ENCODE measurements at regions not wholly inside any gene's neighbourhood (a gene's known extent, or its start where the extent isn't known, plus 50 kb on each side); places are given as distances from the start of the nearest gene placed in this dataset.
"Not testable (repeated sequence)": the region's sequence is repeated elsewhere in the genome, so short reads cannot be mapped to it uniquely, and the experiment has no call there.

- not testable (repeated sequence) for H3K27ac ChIP-seq (ENCODE audit: low read depth, low read length); H3K36me3 ChIP-seq (ENCODE audit: insufficient read depth, low read length); H3K4me3 ChIP-seq (ENCODE audit: low read length); H3K4me1 ChIP-seq (ENCODE audit: insufficient read depth, low read length); H3K27me3 ChIP-seq (ENCODE audit: insufficient read depth, low read length); H3K9ac ChIP-seq (ENCODE audit: low read depth, low read length)
- H3K9me3 ChIP-seq (ENCODE audit: insufficient read depth, low read depth, low read length) = peaks cover 76% of the 10 kb centered on the region
- 76% methylated on average over 10 of the region's 11 CpGs for WGBS
These were observed 4473.3 kb upstream of the OR11H1 start for GRCh38 chr22:11054681-11055080.

- not testable (repeated sequence) for H3K4me3 ChIP-seq (ENCODE audit: low read length); H3K9ac ChIP-seq (ENCODE audit: low read depth, low read length); H3K36me3 ChIP-seq (ENCODE audit: insufficient read depth, low read length); H3K4me1 ChIP-seq (ENCODE audit: insufficient read depth, low read length); H3K27me3 ChIP-seq (ENCODE audit: insufficient read depth, low read length); H3K27ac ChIP-seq (ENCODE audit: low read depth, low read length)
- 89% methylated on average over 8 of the region's 8 CpGs for WGBS
- peaks cover 79% of the 10 kb centered on the region for H3K9me3 ChIP-seq (ENCODE audit: insufficient read depth, low read depth, low read length)
These were observed 4472.8 kb upstream of the OR11H1 start for GRCh38 chr22:11055176-11055575.

- H3K4me3 ChIP-seq (ENCODE audit: low read length); H3K27me3 ChIP-seq (ENCODE audit: insufficient read depth, low read length); H3K4me1 ChIP-seq (ENCODE audit: insufficient read depth, low read length); H3K9ac ChIP-seq (ENCODE audit: low read depth, low read length); H3K27ac ChIP-seq (ENCODE audit: low read depth, low read length); H3K36me3 ChIP-seq (ENCODE audit: insufficient read depth, low read length): not testable (repeated sequence)
- peaks cover 90% of the 10 kb centered on the region for H3K9me3 ChIP-seq (ENCODE audit: insufficient read depth, low read depth, low read length)
- WGBS = 89% methylated on average over 31 of the region's 39 CpGs
These were observed 4469.9 kb upstream of the OR11H1 start for GRCh38 chr22:11057955-11058547.

- peaks cover 90% of the 10 kb centered on the region for H3K9me3 ChIP-seq (ENCODE audit: insufficient read depth, low read depth, low read length)
- WGBS = 85% methylated on average over 3 of the region's 3 CpGs
- not testable (repeated sequence) for H3K4me1 ChIP-seq (ENCODE audit: insufficient read depth, low read length); H3K9ac ChIP-seq (ENCODE audit: low read depth, low read length); H3K4me3 ChIP-seq (ENCODE audit: low read length); H3K36me3 ChIP-seq (ENCODE audit: insufficient read depth, low read length); H3K27ac ChIP-seq (ENCODE audit: low read depth, low read length); H3K27me3 ChIP-seq (ENCODE audit: insufficient read depth, low read length)
These were observed 4468.9 kb upstream of the OR11H1 start for GRCh38 chr22:11059129-11059528.

- H3K27ac ChIP-seq (ENCODE audit: low read depth, low read length); H3K4me3 ChIP-seq (ENCODE audit: low read length); H3K9ac ChIP-seq (ENCODE audit: low read depth, low read length); H3K27me3 ChIP-seq (ENCODE audit: insufficient read depth, low read length); H3K4me1 ChIP-seq (ENCODE audit: insufficient read depth, low read length); H3K36me3 ChIP-seq (ENCODE audit: insufficient read depth, low read length): not testable (repeated sequence)
- WGBS = 94% methylated on average over 2 of the region's 2 CpGs
- H3K9me3 ChIP-seq (ENCODE audit: insufficient read depth, low read depth, low read length) = peaks cover 88% of the 10 kb centered on the region
These were observed 4467.2 kb upstream of the OR11H1 start for GRCh38 chr22:11060797-11061196.

- 57% methylated on average over 2 of the region's 3 CpGs for WGBS
- peaks cover 88% of the 10 kb centered on the region for H3K9me3 ChIP-seq (ENCODE audit: insufficient read depth, low read depth, low read length)
These were observed 4465.5 kb upstream of the OR11H1 start for GRCh38 chr22:11062534-11062933.

GRCh38 chr22:11063022-11063685, 4464.8 kb upstream of the OR11H1 start:
- not testable (repeated sequence) for H3K27me3 ChIP-seq (ENCODE audit: insufficient read depth, low read length); H3K4me3 ChIP-seq (ENCODE audit: low read length); H3K4me1 ChIP-seq (ENCODE audit: insufficient read depth, low read length); H3K36me3 ChIP-seq (ENCODE audit: insufficient read depth, low read length); H3K27ac ChIP-seq (ENCODE audit: low read depth, low read length); H3K9ac ChIP-seq (ENCODE audit: low read depth, low read length)
- 58% methylated on average over 5 of the region's 5 CpGs for WGBS
- H3K9me3 ChIP-seq (ENCODE audit: insufficient read depth, low read depth, low read length) = peaks cover 88% of the 10 kb centered on the region

More at GRCh38 chr22:11062534-11062933, 4465.5 kb upstream of the OR11H1 start:
- not testable (repeated sequence) for H3K27ac ChIP-seq (ENCODE audit: low read depth, low read length); H3K9ac ChIP-seq (ENCODE audit: low read depth, low read length); H3K4me1 ChIP-seq (ENCODE audit: insufficient read depth, low read length); H3K36me3 ChIP-seq (ENCODE audit: insufficient read depth, low read length); H3K4me3 ChIP-seq (ENCODE audit: low read length); H3K27me3 ChIP-seq (ENCODE audit: insufficient read depth, low read length)

- not testable (repeated sequence) for H3K36me3 ChIP-seq (ENCODE audit: insufficient read depth, low read length); H3K9ac ChIP-seq (ENCODE audit: low read depth, low read length); H3K4me1 ChIP-seq (ENCODE audit: insufficient read depth, low read length); H3K27ac ChIP-seq (ENCODE audit: low read depth, low read length); H3K27me3 ChIP-seq (ENCODE audit: insufficient read depth, low read length); H3K4me3 ChIP-seq (ENCODE audit: low read length)
- peaks cover 78% of the 10 kb centered on the region for H3K9me3 ChIP-seq (ENCODE audit: insufficient read depth, low read depth, low read length)
- 79% methylated on average over 6 of the region's 6 CpGs for WGBS
These were observed 4462.8 kb upstream of the OR11H1 start for GRCh38 chr22:11065210-11065609.

- H3K36me3 ChIP-seq (ENCODE audit: insufficient read depth, low read length); H3K27ac ChIP-seq (ENCODE audit: low read depth, low read length); H3K27me3 ChIP-seq (ENCODE audit: insufficient read depth, low read length); H3K4me1 ChIP-seq (ENCODE audit: insufficient read depth, low read length); H3K9ac ChIP-seq (ENCODE audit: low read depth, low read length): not testable (repeated sequence)
- WGBS = 75% methylated on average over 18 of the region's 18 CpGs
- Histone ChIP-seq H3K4me3 (ENCODE audit: low read length) (peak overlapping the region; percentile 26; the same call in 1 of the 2 replicates), H3K9me3 (ENCODE audit: insufficient read depth, low read depth, low read length) (peaks cover 70% of the 10 kb centered on the region)
These were observed 4462.0 kb upstream of the OR11H1 start for GRCh38 chr22:11065876-11066457.

- Histone ChIP-seq H3K36me3 (ENCODE audit: insufficient read depth, low read length) (no peaks in the 10 kb centered on the region), H3K4me1 (ENCODE audit: insufficient read depth, low read length) (no peaks in the 10 kb centered on the region), H3K4me3 (ENCODE audit: low read length) (peak overlapping the region; percentile 26; the same call in 1 of the 2 replicates), H3K27ac (ENCODE audit: low read depth, low read length) (no peak overlapping the region), H3K9me3 (ENCODE audit: insufficient read depth, low read depth, low read length) (peaks cover 64% of the 10 kb centered on the region), H3K9ac (ENCODE audit: low read depth, low read length) (no peak overlapping the region), H3K27me3 (ENCODE audit: insufficient read depth, low read length) (no peaks in the 10 kb centered on the region)
- WGBS = 82% methylated on average over 29 of the region's 29 CpGs
These were observed 4461.3 kb upstream of the OR11H1 start for GRCh38 chr22:11066458-11067285.

GRCh38 chr22:11067286-11067871, 4460.6 kb upstream of the OR11H1 start:
- not testable (repeated sequence) for H3K36me3 ChIP-seq (ENCODE audit: insufficient read depth, low read length); H3K27ac ChIP-seq (ENCODE audit: low read depth, low read length); H3K4me3 ChIP-seq (ENCODE audit: low read length); H3K4me1 ChIP-seq (ENCODE audit: insufficient read depth, low read length); H3K9ac ChIP-seq (ENCODE audit: low read depth, low read length); H3K27me3 ChIP-seq (ENCODE audit: insufficient read depth, low read length)
- 75% methylated on average over 13 of the region's 13 CpGs for WGBS
- peaks cover 59% of the 10 kb centered on the region for H3K9me3 ChIP-seq (ENCODE audit: insufficient read depth, low read depth, low read length)

Measured in HUES64 (cell line).